SHP77 (cell line): ENCODE measurements at regions not wholly inside any gene's neighbourhood (a gene's known extent, or its start where the extent isn't known, plus 50 kb on each side); places are given as distances from the start of the nearest gene placed in this dataset.

Source experiments
- DNase-seq, 2 experiments: peaks; one replicate each; lab custom pipeline; 2025; lab: John Stamatoyannopoulos, UW

- no peak for DNase-seq
Observed at GRCh38 chr14:62156052-62156451, 393.8 kb downstream of the SNAPC1 start.

GRCh38 chr14:62158779-62159178 is 396.6 kb downstream of the SNAPC1 start:
- DNase-seq, result no peak

GRCh38 chr14:62159314-62159713 is 397.1 kb downstream of the SNAPC1 start:
- no peak for DNase-seq

GRCh38 chr14:62162998-62163589 is 400.9 kb downstream of the SNAPC1 start:
- peak; percentile 34 to 37 for DNase-seq

- no peak for DNase-seq
Observed at GRCh38 chr14:62168564-62169155, 406.4 kb downstream of the SNAPC1 start.

- DNase-seq, result peak; percentile 55 to 66
Observed at GRCh38 chr14:62179367-62180018, 417.3 kb downstream of the SNAPC1 start.

GRCh38 chr14:62181591-62181990 is 419.4 kb downstream of the SNAPC1 start:
- no peak for DNase-seq

- no peak for DNase-seq
Observed at GRCh38 chr14:62185078-62185477, 422.9 kb downstream of the SNAPC1 start.

- no peak for DNase-seq
Observed at GRCh38 chr14:62187265-62187664, 425.0 kb downstream of the SNAPC1 start.

GRCh38 chr14:62189698-62190097 is 427.5 kb downstream of the SNAPC1 start:
- DNase-seq, result no peak

- DNase-seq, result no peak
Observed at GRCh38 chr14:62206456-62206855, 444.2 kb downstream of the SNAPC1 start.

GRCh38 chr14:62209287-62209899 is 447.2 kb downstream of the SNAPC1 start:
- no peak for DNase-seq

- no peak for DNase-seq
Observed at GRCh38 chr14:62213516-62213915, 451.3 kb downstream of the SNAPC1 start.

GRCh38 chr14:62216121-62216520 is 453.9 kb downstream of the SNAPC1 start:
- DNase-seq, result no peak

- no peak for DNase-seq
Observed at GRCh38 chr14:62234849-62235248, 472.6 kb downstream of the SNAPC1 start.

- DNase-seq, result no peak
Observed at GRCh38 chr14:62244221-62244620, 482.0 kb downstream of the SNAPC1 start.

GRCh38 chr14:62247266-62247665 is 485.0 kb downstream of the SNAPC1 start:
- no peak for DNase-seq

- no peak for DNase-seq
Observed at GRCh38 chr14:62251237-62251636, 489.0 kb downstream of the SNAPC1 start.

- DNase-seq, result no peak
Observed at GRCh38 chr14:62253171-62253570, 491.0 kb downstream of the SNAPC1 start.

- DNase-seq, result no peak
Observed at GRCh38 chr14:62253911-62254310, 491.7 kb downstream of the SNAPC1 start.

- DNase-seq, result no peak
Observed at GRCh38 chr14:62269204-62269603, 507.0 kb downstream of the SNAPC1 start.

GRCh38 chr14:62270236-62270635 is 508.0 kb downstream of the SNAPC1 start:
- DNase-seq, result no peak

GRCh38 chr14:62280366-62280765 is 518.1 kb downstream of the SNAPC1 start:
- DNase-seq, result no peak
